GM12891 (cell line): ENCODE measurements at regions not wholly inside any gene's neighbourhood (a gene's known extent, or its start where the extent isn't known, plus 50 kb on each side); places are given as distances from the start of the nearest gene placed in this dataset.

ENCODE experiments used
- DNase-seq: peaks from one replicate; pipeline ENCODE4 v3.0.0; 2011; ENCODE audit warnings: low spot score; ENCODE audit not compliant: insufficient read length
- FAIRE-seq: peaks from 2 replicates; lab custom pipeline; 2011; peaks lifted over from hg19 to GRCh38; lab: Jason Lieb, UNC
- PAX5 ChIP-seq: IDR thresholded peaks from 2 replicates; pipeline ENCODE4 v1.6.1; 2011; ENCODE audit warnings: low read length, moderate library complexity, mild to moderate bottlenecking; ENCODE audit not compliant: insufficient read depth, severe bottlenecking
- POLR2A ChIP-seq: IDR thresholded peaks from 2 replicates; pipeline ENCODE4 v1.6.1; 2011; ENCODE audit warnings: low read depth, low read length, control low read depth
- POLR2AphosphoS5 ChIP-seq: IDR thresholded peaks from 2 replicates; pipeline ENCODE4 v1.6.1; 2011; ENCODE audit warnings: low read depth, low read length, control low read depth
- POU2F2 ChIP-seq: IDR thresholded peaks from 2 replicates; pipeline ENCODE4 v1.6.1; 2011; ENCODE audit warnings: low read depth, mild to moderate bottlenecking, control low read depth, low read length, moderate library complexity
- SPI1 ChIP-seq: IDR thresholded peaks from 2 replicates; pipeline ENCODE4 v1.6.1; 2011; ENCODE audit warnings: low read depth, low read length, control low read depth
- TAF1 ChIP-seq: IDR thresholded peaks from 2 replicates; pipeline ENCODE4 v1.6.1; 2011; ENCODE audit warnings: low read depth, low read length, control low read depth

DNA sequence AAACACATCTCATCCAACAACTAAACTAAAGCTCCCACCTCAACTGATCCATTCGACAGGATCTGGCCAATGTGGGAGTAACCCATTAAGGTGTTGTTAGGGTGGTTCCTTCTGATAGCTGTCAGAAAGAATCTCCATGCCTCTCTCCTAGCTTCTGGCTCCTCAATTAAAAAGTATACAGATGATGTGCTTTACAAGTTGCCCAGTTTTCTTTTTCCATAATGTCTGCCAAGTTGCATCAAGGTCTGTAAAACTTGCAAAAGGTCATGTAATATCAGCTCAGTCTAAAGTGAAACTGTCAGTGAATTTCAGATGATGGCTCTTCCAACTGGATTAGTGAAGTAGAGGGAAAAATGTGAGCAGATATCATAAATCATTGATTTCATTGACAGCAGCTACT, 191.8 kb downstream of the RAB28 start:
- DNase-seq (no peak), FAIRE-seq (no peak)
- TF ChIP-seq POU2F2 = no peak

DNA sequence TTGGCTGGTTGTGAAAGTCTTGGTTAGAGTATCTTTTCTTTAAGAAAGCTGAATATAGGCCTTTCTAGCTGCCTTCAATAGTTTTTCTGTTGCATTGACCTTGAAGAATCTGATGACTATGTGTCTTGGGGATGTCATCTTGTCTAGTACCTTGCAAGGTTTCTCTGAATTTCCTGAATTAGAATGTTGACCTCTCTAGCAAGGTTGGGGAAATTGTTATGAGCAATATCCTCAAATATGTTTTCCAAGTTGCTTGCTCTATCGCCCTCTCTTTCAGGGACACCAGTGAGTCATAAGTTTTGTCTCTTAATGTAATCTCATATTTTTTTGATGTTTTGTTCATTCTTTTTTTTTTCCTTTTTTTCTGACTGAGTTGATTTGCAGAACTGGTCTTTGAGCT, 194.7 kb downstream of the RAB28 start:
- DNase-seq (no peak), FAIRE-seq (no peak)
- TF ChIP-seq POLR2AphosphoS5 = no peak
- TF ChIP-seq PAX5 = no peak
- TF ChIP-seq TAF1 = no peak
- no peak for TF ChIP-seq SPI1
- TF ChIP-seq POU2F2 = no peak
- no peak for TF ChIP-seq POLR2A

- FAIRE-seq (no peak), DNase-seq (no peak)
- no peak for TF ChIP-seq SPI1
- TF ChIP-seq PAX5 = no peak
- no peak for TF ChIP-seq POU2F2
- no peak for TF ChIP-seq POLR2AphosphoS5
- TF ChIP-seq TAF1 = no peak
- TF ChIP-seq POLR2A = no peak
Measured at GRCh38 chr4:13285336-13285735, 198.8 kb downstream of the RAB28 start.

DNA sequence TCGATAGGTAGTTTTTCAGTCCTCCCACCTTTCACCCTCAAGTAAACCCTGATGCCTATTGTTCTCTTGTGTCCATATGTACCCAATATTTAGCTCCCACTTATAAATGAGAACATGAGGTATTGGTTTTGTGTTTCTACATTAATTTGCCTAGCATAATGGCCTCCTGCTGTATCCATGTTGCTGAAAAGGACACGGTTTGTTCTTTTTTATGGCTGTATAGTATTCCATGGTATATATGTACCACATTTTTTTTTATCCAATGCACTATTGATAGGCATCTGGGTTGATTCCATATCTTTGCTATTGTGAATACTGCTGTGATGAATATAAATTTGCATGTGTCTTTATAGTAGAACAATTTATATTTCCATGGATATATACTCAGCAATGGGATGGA, 199.2 kb downstream of the RAB28 start:
- FAIRE-seq = no peak
- DNase-seq = no peak
- TF ChIP-seq POLR2A = no peak
- no peak for TF ChIP-seq TAF1
- TF ChIP-seq POLR2AphosphoS5 = no peak
- no peak for TF ChIP-seq SPI1
- TF ChIP-seq POU2F2 = no peak
- no peak for TF ChIP-seq PAX5

DNA sequence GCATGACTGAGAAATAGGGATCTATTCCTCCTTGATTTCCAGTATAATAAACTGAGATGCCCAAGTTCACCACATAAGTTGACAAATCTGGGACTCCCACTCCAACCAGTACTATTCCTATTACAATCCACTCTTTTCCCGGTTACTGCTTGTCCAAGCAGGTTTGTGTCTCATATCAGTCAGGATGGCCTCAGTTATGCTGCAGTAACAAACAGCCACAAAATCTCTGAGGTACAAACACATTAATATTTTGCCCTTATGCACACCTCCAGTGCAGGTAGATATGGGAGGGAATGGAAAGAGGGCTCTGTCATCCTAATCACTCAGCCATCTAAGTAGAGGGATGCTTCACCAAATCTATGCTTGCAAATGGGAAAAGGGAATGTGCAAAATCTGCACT, 207.8 kb downstream of the RAB28 start:
- FAIRE-seq (no peak), DNase-seq (no peak)
- TF ChIP-seq PAX5 = no peak
- no peak for TF ChIP-seq SPI1
- TF ChIP-seq POU2F2 = no peak
- no peak for TF ChIP-seq TAF1
- TF ChIP-seq POLR2AphosphoS5 = no peak
- no peak for TF ChIP-seq POLR2A

DNA sequence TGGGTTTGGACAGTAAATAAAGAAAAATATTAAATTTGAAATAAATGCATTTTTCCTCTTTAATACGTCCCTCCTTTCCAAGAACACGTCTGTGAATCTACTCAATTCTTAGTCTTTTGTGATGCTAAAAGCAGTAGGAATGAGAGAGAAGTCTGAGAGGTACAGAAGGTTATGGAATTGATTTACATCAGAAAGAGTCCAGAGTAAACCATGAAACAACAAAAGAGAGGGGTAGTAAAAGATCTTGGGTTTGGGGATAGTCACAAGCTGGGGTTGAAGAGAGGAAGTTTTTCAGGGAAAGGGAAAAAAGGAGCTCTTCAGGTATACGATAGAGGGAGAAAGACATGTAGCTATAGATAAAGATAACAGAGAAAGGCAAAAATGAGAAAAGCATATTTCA, 215.4 kb downstream of the RAB28 start:
- no peak for TF ChIP-seq PAX5
- no peak for FAIRE-seq
- no peak for DNase-seq

- no peak for TF ChIP-seq POLR2AphosphoS5
- FAIRE-seq = no peak
- DNase-seq = no peak
Measured at GRCh38 chr4:13268165-13268564, 216.0 kb downstream of the RAB28 start.

- FAIRE-seq (no peak), DNase-seq (no peak)
- TF ChIP-seq POU2F2 = no peak
- TF ChIP-seq TAF1 = no peak
- TF ChIP-seq PAX5 = no peak
- TF ChIP-seq POLR2A = no peak
- TF ChIP-seq SPI1 = no peak
- TF ChIP-seq POLR2AphosphoS5 = no peak
Measured at GRCh38 chr4:13267091-13267490, 217.0 kb downstream of the RAB28 start.

DNA sequence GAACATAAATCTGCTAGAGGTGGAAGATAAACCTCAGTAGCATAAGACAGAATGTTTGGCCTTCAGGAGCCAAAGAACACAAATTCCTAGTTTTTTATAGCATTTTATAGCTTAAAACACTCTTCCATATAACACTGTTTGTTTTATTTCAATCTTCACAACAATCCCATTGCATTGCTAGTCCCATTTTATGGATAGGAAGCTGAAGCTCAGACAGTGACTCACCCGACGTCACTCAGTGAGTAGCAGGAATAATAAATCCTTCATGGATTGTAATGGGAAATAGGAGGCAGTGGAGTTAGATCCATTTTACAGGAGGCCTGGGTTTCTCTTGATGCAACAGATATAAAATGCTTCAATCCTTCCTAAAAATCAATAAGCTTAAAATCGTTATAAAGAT, 217.5 kb downstream of the RAB28 start:
- TF ChIP-seq POLR2AphosphoS5 (no peak), SPI1 (no peak), TAF1 (no peak), POU2F2 (no peak), POLR2A (no peak), PAX5 (no peak)
- DNase-seq (no peak), FAIRE-seq (no peak)

DNA sequence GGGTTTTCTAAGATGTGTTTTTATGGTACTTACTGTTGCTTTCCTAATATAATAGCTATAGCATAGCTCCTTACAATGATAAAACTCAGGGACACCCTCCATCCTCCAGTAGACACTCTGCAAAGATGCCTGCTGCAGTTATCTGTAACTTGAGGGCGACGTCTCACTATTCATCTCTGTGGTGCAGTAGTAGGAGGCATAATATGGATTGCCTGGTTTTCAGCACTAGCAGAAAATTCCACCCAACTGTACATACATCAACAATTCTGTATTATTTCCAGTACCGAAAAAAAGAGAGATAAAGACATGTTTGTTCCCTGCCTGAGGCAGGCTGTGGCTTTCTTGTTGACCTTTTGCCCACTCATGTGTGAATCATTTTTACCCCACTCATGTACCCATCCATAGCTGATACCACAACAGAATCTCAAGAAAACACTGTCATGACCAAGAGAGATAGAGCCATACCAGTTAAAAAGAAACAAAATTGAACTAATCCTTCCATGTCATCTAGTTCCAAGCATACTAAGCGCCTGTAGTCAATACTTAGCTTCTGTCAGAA, 220.1 kb downstream of the RAB28 start:
- TF ChIP-seq POLR2AphosphoS5 (no peak), POU2F2 (no peak), POLR2A (no peak), TAF1 (no peak), SPI1 (no peak), PAX5 (no peak)
- DNase-seq (no peak), FAIRE-seq (no peak)

GRCh38 chr4:13262816-13263215, 221.3 kb downstream of the RAB28 start:
- TF ChIP-seq TAF1 = no peak
- TF ChIP-seq POLR2A = no peak
- TF ChIP-seq POLR2AphosphoS5 = no peak
- no peak for TF ChIP-seq POU2F2
- TF ChIP-seq PAX5 = no peak
- TF ChIP-seq SPI1 = no peak
- FAIRE-seq = no peak
- DNase-seq = no peak
